ENCODE measurements at regions not wholly inside any gene's neighbourhood (a gene's known extent, or its start where the extent isn't known, plus 50 kb on each side); places are given as distances from the start of the nearest gene placed in this dataset.

- no peaks in the 10 kb centered on the region for H3K79me2 ChIP-seq (ENCODE audit: insufficient read depth, low read length)
- no peaks in the 10 kb centered on the region for H3K27me3 ChIP-seq (ENCODE audit: insufficient read depth, low read length)
- no peak for DNase-seq (ENCODE audit: insufficient read length, low spot score, missing footprints)
- no peaks in the 10 kb centered on the region for H3K9me3 ChIP-seq (ENCODE audit: low read depth, low read length)
- H3K36me3 ChIP-seq (ENCODE audit: insufficient read depth, low read length), result no peaks in the 10 kb centered on the region
- H3K4me3 ChIP-seq (ENCODE audit: insufficient read depth, low read length), result no peak overlapping the region
- H3K4me2 ChIP-seq (ENCODE audit: insufficient read depth, low read length), result no peak overlapping the region
- peaks cover 11% of the 10 kb centered on the region for H3K4me1 ChIP-seq (ENCODE audit: insufficient read depth, low read length)
- no peak for TF ChIP-seq CTCF (IDR thresholded peaks at IDR 0.05; ENCODE audit: extremely low read depth, low read depth, low read length)
- H3K27ac ChIP-seq (ENCODE audit: low read depth, low read length), result no peak overlapping the region
- no peaks in the 10 kb centered on the region for H4K20me1 ChIP-seq (ENCODE audit: insufficient read depth, low read length)
- H2AFZ ChIP-seq (ENCODE audit: low read length), result peak overlapping the region; percentile 21
Observed at GRCh38 chr21:28136656-28137255, 855.9 kb downstream of the LTN1 start.

- H2AFZ ChIP-seq (ENCODE audit: low read length), result peak overlapping the region; percentile 32
- no peaks in the 10 kb centered on the region for H3K9me3 ChIP-seq (ENCODE audit: low read depth, low read length)
- H3K4me1 ChIP-seq (ENCODE audit: insufficient read depth, low read length), result peaks cover 11% of the 10 kb centered on the region
- no peak for TF ChIP-seq CTCF (IDR thresholded peaks at IDR 0.05; ENCODE audit: extremely low read depth, low read depth, low read length)
- H3K4me2 ChIP-seq (ENCODE audit: insufficient read depth, low read length), result no peak overlapping the region
- no peak overlapping the region for H3K4me3 ChIP-seq (ENCODE audit: insufficient read depth, low read length)
- H3K36me3 ChIP-seq (ENCODE audit: insufficient read depth, low read length), result no peaks in the 10 kb centered on the region
- no peak for DNase-seq (ENCODE audit: insufficient read length, low spot score, missing footprints)
- no peaks in the 10 kb centered on the region for H3K27me3 ChIP-seq (ENCODE audit: insufficient read depth, low read length)
- H4K20me1 ChIP-seq (ENCODE audit: insufficient read depth, low read length), result no peaks in the 10 kb centered on the region
- no peaks in the 10 kb centered on the region for H3K79me2 ChIP-seq (ENCODE audit: insufficient read depth, low read length)
- H3K27ac ChIP-seq (ENCODE audit: low read depth, low read length), result no peak overlapping the region
Observed at GRCh38 chr21:28135646-28136045, 857.0 kb downstream of the LTN1 start.

- DNase-seq (ENCODE audit: insufficient read length, low spot score, missing footprints), result no peak
- TF ChIP-seq CTCF (IDR thresholded peaks at IDR 0.05; ENCODE audit: extremely low read depth, low read depth, low read length), result no peak
- Histone ChIP-seq H3K4me1 (ENCODE audit: insufficient read depth, low read length) (peaks cover 11% of the 10 kb centered on the region), H2AFZ (ENCODE audit: low read length) (no peak overlapping the region), H3K4me2 (ENCODE audit: insufficient read depth, low read length) (no peak overlapping the region), H3K4me3 (ENCODE audit: insufficient read depth, low read length) (no peak overlapping the region), H3K9me3 (ENCODE audit: low read depth, low read length) (no peaks in the 10 kb centered on the region), H3K27me3 (ENCODE audit: insufficient read depth, low read length) (no peaks in the 10 kb centered on the region), H4K20me1 (ENCODE audit: insufficient read depth, low read length) (no peaks in the 10 kb centered on the region), H3K27ac (ENCODE audit: low read depth, low read length) (peak overlapping the region; percentile 63), H3K79me2 (ENCODE audit: insufficient read depth, low read length) (no peaks in the 10 kb centered on the region), H3K36me3 (ENCODE audit: insufficient read depth, low read length) (no peaks in the 10 kb centered on the region)
Observed at GRCh38 chr21:28133116-28133515, 859.6 kb downstream of the LTN1 start.

- no peak overlapping the region for H2AFZ ChIP-seq (ENCODE audit: low read length)
- no peak overlapping the region for H3K4me2 ChIP-seq (ENCODE audit: insufficient read depth, low read length)
- H4K20me1 ChIP-seq (ENCODE audit: insufficient read depth, low read length), result no peaks in the 10 kb centered on the region
- H3K27me3 ChIP-seq (ENCODE audit: insufficient read depth, low read length), result no peaks in the 10 kb centered on the region
- H3K4me3 ChIP-seq (ENCODE audit: insufficient read depth, low read length), result no peak overlapping the region
- H3K9me3 ChIP-seq (ENCODE audit: low read depth, low read length), result no peaks in the 10 kb centered on the region
- peak overlapping the region; percentile 63 for H3K27ac ChIP-seq (ENCODE audit: low read depth, low read length)
- DNase-seq (ENCODE audit: insufficient read length, low spot score, missing footprints), result no peak
- H3K4me1 ChIP-seq (ENCODE audit: insufficient read depth, low read length), result peaks cover 11% of the 10 kb centered on the region
- TF ChIP-seq CTCF (IDR thresholded peaks at IDR 0.05; ENCODE audit: extremely low read depth, low read depth, low read length), result no peak
- H3K79me2 ChIP-seq (ENCODE audit: insufficient read depth, low read length), result no peaks in the 10 kb centered on the region
- no peaks in the 10 kb centered on the region for H3K36me3 ChIP-seq (ENCODE audit: insufficient read depth, low read length)
Observed at GRCh38 chr21:28132713-28133112, 860.0 kb downstream of the LTN1 start.

All from osteoblast (primary cell).